ENCODE measurements at regions not wholly inside any gene's neighbourhood (a gene's known extent, or its start where the extent isn't known, plus 50 kb on each side); places are given as distances from the start of the nearest gene placed in this dataset.

GRCh38 chr11:109300211-109300610, 121.8 kb upstream of the C11orf87 start:
- TF ChIP-seq POLR2A (IDR thresholded peaks at IDR 0.05; ENCODE audit: low read depth, low read length) (no peak), POLR2AphosphoS5 (IDR thresholded peaks at IDR 0.05; ENCODE audit: low read depth, low read length) (no peak), TAF1 (IDR thresholded peaks at IDR 0.05; ENCODE audit: borderline replicate concordance, low read depth, low read length) (no peak)

Data from GM12892 (cell line).